ENCODE measurements at regions not wholly inside any gene's neighbourhood (a gene's known extent, or its start where the extent isn't known, plus 50 kb on each side); places are given as distances from the start of the nearest gene placed in this dataset.

- no peak for DNase-seq (ENCODE audit: extremely low read depth, insufficient read length)
- Histone ChIP-seq H3K27me3 (replicated peaks; ENCODE audit: control insufficient read depth, insufficient read depth, low read length) (no peaks in the 10 kb centered on the region), H3K36me3 (ENCODE audit: control insufficient read depth, insufficient read depth, low read length) (no peaks in the 10 kb centered on the region), H3K4me3 (replicated peaks; ENCODE audit: low read depth, low read length) (no peak overlapping the region)
- no peak for TF ChIP-seq CTCF (IDR thresholded peaks at IDR 0.05; ENCODE audit: insufficient read depth, low read length, poor library complexity, severe bottlenecking)
Observed at GRCh38 chr13:33392794-33393405, 107.3 kb upstream of the STARD13 start.

GRCh38 chr13:33394294-33394932 lies 108.9 kb upstream of the STARD13 start:
- TF ChIP-seq CTCF (IDR thresholded peaks at IDR 0.05; ENCODE audit: insufficient read depth, low read length, poor library complexity, severe bottlenecking): no peak
- Histone ChIP-seq H3K27me3 (replicated peaks; ENCODE audit: control insufficient read depth, insufficient read depth, low read length) (no peaks in the 10 kb centered on the region), H3K36me3 (ENCODE audit: control insufficient read depth, insufficient read depth, low read length) (no peaks in the 10 kb centered on the region), H3K4me3 (replicated peaks; ENCODE audit: low read depth, low read length) (no peak overlapping the region)
- no peak for DNase-seq (ENCODE audit: extremely low read depth, insufficient read length)

- H3K27me3 ChIP-seq (replicated peaks; ENCODE audit: control insufficient read depth, insufficient read depth, low read length): no peaks in the 10 kb centered on the region
- no peak overlapping the region for H3K4me3 ChIP-seq (replicated peaks; ENCODE audit: low read depth, low read length)
- no peak for DNase-seq (ENCODE audit: extremely low read depth, insufficient read length)
- no peak for TF ChIP-seq CTCF (IDR thresholded peaks at IDR 0.05; ENCODE audit: insufficient read depth, low read length, poor library complexity, severe bottlenecking)
- no peaks in the 10 kb centered on the region for H3K36me3 ChIP-seq (ENCODE audit: control insufficient read depth, insufficient read depth, low read length)
Observed at GRCh38 chr13:33401238-33401637, 115.7 kb upstream of the STARD13 start.

- no peak for TF ChIP-seq CTCF (IDR thresholded peaks at IDR 0.05; ENCODE audit: insufficient read depth, low read length, poor library complexity, severe bottlenecking)
- H3K27me3 ChIP-seq (replicated peaks; ENCODE audit: control insufficient read depth, insufficient read depth, low read length): no peaks in the 10 kb centered on the region
- DNase-seq (ENCODE audit: extremely low read depth, insufficient read length): no peak
- no peak overlapping the region for H3K4me3 ChIP-seq (replicated peaks; ENCODE audit: low read depth, low read length)
- no peaks in the 10 kb centered on the region for H3K36me3 ChIP-seq (ENCODE audit: control insufficient read depth, insufficient read depth, low read length)
Observed at GRCh38 chr13:33402975-33403374, 117.4 kb upstream of the STARD13 start.

- Histone ChIP-seq H3K36me3 (ENCODE audit: control insufficient read depth, insufficient read depth, low read length) (no peaks in the 10 kb centered on the region), H3K4me3 (replicated peaks; ENCODE audit: low read depth, low read length) (no peak overlapping the region), H3K27me3 (replicated peaks; ENCODE audit: control insufficient read depth, insufficient read depth, low read length) (no peaks in the 10 kb centered on the region)
- TF ChIP-seq CTCF (IDR thresholded peaks at IDR 0.05; ENCODE audit: insufficient read depth, low read length, poor library complexity, severe bottlenecking): no peak
- DNase-seq (ENCODE audit: extremely low read depth, insufficient read length): no peak
Observed at GRCh38 chr13:33403807-33404362, 118.3 kb upstream of the STARD13 start.

Data from GM06990 (cell line).